Ascending aorta (tissue), 2 donors: ENCODE measurements at regions not wholly inside any gene's neighbourhood (a gene's known extent, or its start where the extent isn't known, plus 50 kb on each side); places are given as distances from the start of the nearest gene placed in this dataset.

ENCODE experiments used
- DNase-seq, 2 donors: peaks; one replicate each; pipeline ENCODE4 v3.0.0-alpha.2; 2019; ENCODE audit warnings: low spot score in 2 of 2
- H3K27ac ChIP-seq, 2 donors: fragments of 200-600 bp; sonication (generic); one replicate each; pipeline ENCODE4 v1.5.1; 2016 to 2017; ENCODE audit warnings: mild to moderate bottlenecking in 1 of 2
- H3K27me3 ChIP-seq: fragments of 200-600 bp; sonication (generic); one replicate; pipeline ENCODE4 v1.5.1; 2017
- H3K36me3 ChIP-seq, 2 donors: fragments of 200-600 bp; sonication (generic); one replicate each; pipeline ENCODE4 v1.5.1; 2016
- H3K4me1 ChIP-seq, 2 donors: fragments of 200-600 bp; sonication (generic); one replicate each; pipeline ENCODE4 v1.5.1; 2016 to 2017; ENCODE audit warnings: mild to moderate bottlenecking in 1 of 2
- H3K4me3 ChIP-seq, 2 donors: fragments of 200-600 bp; sonication (generic); one replicate each; pipeline ENCODE4 v1.5.1; 2016 to 2017; ENCODE audit warnings: mild to moderate bottlenecking in 1 of 2
- H3K9me3 ChIP-seq, 2 donors: fragments of 200-600 bp; sonication (generic); one replicate each; pipeline ENCODE4 v1.5.1; 2016
- intact Hi-C: fragments of 100-400 bp; cut with DNase I; formaldehyde crosslinking; loops from one replicate; pipeline ENCODE4 v1.15.1; 2023
- TF ChIP-seq, protein P1 (sequence below), 3 experiments: fragments of 200-600 bp in 2 of 3; fragments of 450-650 bp in 1 of 3; sonication (generic) in 2 of 3; IDR thresholded peaks; one replicate each; pipeline ENCODE4 v1.5.1; 2016 to 2019; ENCODE audit warnings: antibody characterized with exemption in 3 of 3, mild to moderate bottlenecking in 1 of 3, moderate library complexity in 1 of 3

- Histone ChIP-seq H3K27ac (peak overlapping the region in 1 of 2 donors; percentile 38), H3K36me3 (no peaks in the 10 kb centered on the region), H3K4me1 (peaks cover 0 to 16% of the 10 kb centered on the region in 2 donors), H3K4me3 (no peak overlapping the region), H3K27me3 (no peaks in the 10 kb centered on the region), H3K9me3 (no peaks in the 10 kb centered on the region)
- DNase-seq, result no peak
- intact Hi-C loops, result no loop called here
- TF ChIP-seq, protein P1, sequence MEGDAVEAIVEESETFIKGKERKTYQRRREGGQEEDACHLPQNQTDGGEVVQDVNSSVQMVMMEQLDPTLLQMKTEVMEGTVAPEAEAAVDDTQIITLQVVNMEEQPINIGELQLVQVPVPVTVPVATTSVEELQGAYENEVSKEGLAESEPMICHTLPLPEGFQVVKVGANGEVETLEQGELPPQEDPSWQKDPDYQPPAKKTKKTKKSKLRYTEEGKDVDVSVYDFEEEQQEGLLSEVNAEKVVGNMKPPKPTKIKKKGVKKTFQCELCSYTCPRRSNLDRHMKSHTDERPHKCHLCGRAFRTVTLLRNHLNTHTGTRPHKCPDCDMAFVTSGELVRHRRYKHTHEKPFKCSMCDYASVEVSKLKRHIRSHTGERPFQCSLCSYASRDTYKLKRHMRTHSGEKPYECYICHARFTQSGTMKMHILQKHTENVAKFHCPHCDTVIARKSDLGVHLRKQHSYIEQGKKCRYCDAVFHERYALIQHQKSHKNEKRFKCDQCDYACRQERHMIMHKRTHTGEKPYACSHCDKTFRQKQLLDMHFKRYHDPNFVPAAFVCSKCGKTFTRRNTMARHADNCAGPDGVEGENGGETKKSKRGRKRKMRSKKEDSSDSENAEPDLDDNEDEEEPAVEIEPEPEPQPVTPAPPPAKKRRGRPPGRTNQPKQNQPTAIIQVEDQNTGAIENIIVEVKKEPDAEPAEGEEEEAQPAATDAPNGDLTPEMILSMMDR (IDR thresholded peaks at IDR 0.05), result no peak
These were observed 102.1 kb upstream of the ADRA1B start for GRCh38 chr5:159814222-159814621.

GRCh38 chr5:159814805-159815585 lies 101.3 kb upstream of the ADRA1B start:
- Histone ChIP-seq H3K4me1 (peaks cover 2 to 16% of the 10 kb centered on the region in 2 donors), H3K27me3 (no peaks in the 10 kb centered on the region), H3K9me3 (no peaks in the 10 kb centered on the region), H3K36me3 (no peaks in the 10 kb centered on the region), H3K27ac (peak overlapping the region in 1 of 2 donors; percentile 46), H3K4me3 (no peak overlapping the region)
- intact Hi-C loops, result no loop called here
- no peak for DNase-seq
- TF ChIP-seq, protein P1 (IDR thresholded peaks at IDR 0.05), result no peak

GRCh38 chr5:159817262-159818029 lies 98.8 kb upstream of the ADRA1B start:
- TF ChIP-seq, protein P1 (IDR thresholded peaks at IDR 0.05), result no peak
- Histone ChIP-seq H3K27me3 (no peaks in the 10 kb centered on the region), H3K4me3 (no peak overlapping the region), H3K36me3 (no peaks in the 10 kb centered on the region), H3K9me3 (no peaks in the 10 kb centered on the region), H3K27ac (no peak overlapping the region), H3K4me1 (peaks cover 2 to 16% of the 10 kb centered on the region in 2 donors)
- intact Hi-C loops, result no loop called here
- DNase-seq, result no peak

GRCh38 chr5:159819591-159820411 lies 96.5 kb upstream of the ADRA1B start:
- Histone ChIP-seq H3K27me3 (no peaks in the 10 kb centered on the region), H3K9me3 (no peaks in the 10 kb centered on the region), H3K27ac (peak overlapping the region in 1 of 2 donors; percentile 10), H3K4me1 (peaks cover 2 to 16% of the 10 kb centered on the region in 2 donors), H3K4me3 (no peak overlapping the region), H3K36me3 (no peaks in the 10 kb centered on the region)
- TF ChIP-seq, protein P1 (IDR thresholded peaks at IDR 0.05), result no peak
- intact Hi-C loops, result loop anchor here (5.0 kb wide), 1 partner anchor 42 kb away; no protein-coding TSS in a partner anchor
- DNase-seq, result peak; percentile 19 to 72

GRCh38 chr5:159820692-159821091 lies 95.6 kb upstream of the ADRA1B start:
- intact Hi-C loops, result loop anchor here (5.0 kb wide), 1 partner anchor 42 kb away; no protein-coding TSS in a partner anchor
- Histone ChIP-seq H3K9me3 (no peaks in the 10 kb centered on the region), H3K27me3 (no peaks in the 10 kb centered on the region), H3K4me1 (peaks cover 2 to 14% of the 10 kb centered on the region in 2 donors), H3K36me3 (no peaks in the 10 kb centered on the region), H3K4me3 (no peak overlapping the region), H3K27ac (no peak overlapping the region)
- TF ChIP-seq, protein P1 (IDR thresholded peaks at IDR 0.05), result no peak
- DNase-seq, result no peak
